ENCODE measurements at regions not wholly inside any gene's neighbourhood (a gene's known extent, or its start where the extent isn't known, plus 50 kb on each side); places are given as distances from the start of the nearest gene placed in this dataset.

- POLR2A ChIA-PET, result no interaction called here
- WGBS (ENCODE audit: insufficient coverage, insufficient replicate concordance, low lambda C conversion rate, missing lambda C conversion rate), result 29% methylated on average over 5 of the region's 5 CpGs
- no peaks in the 10 kb centered on the region for H3K79me2 ChIP-seq (ENCODE audit: control insufficient read depth, insufficient read depth, low read length)
- in situ Hi-C loops (cut with MboI) (no loop called here), intact Hi-C loops (cut with micrococcal nuclease; ENCODE audit: unreplicated experiment) (no loop called here)
- no peak overlapping the region for H3K27ac ChIP-seq (ENCODE audit: control insufficient read depth, insufficient read depth)
- H4K20me1 ChIP-seq (ENCODE audit: control insufficient read depth, insufficient read depth), result no peaks in the 10 kb centered on the region
- H3K4me3 ChIP-seq, result no peak overlapping the region
- H3K36me3 ChIP-seq (ENCODE audit: control insufficient read depth in 2 of 2, insufficient read depth in 2 of 2, low read length in 1 of 2), result no peaks in the 10 kb centered on the region
- H3K4me1 ChIP-seq (ENCODE audit: control insufficient read depth, insufficient read depth, low read length), result no peaks in the 10 kb centered on the region
- no peak for DNase-seq (ENCODE audit: low read depth, low spot score)
- no peak overlapping the region for H2AFZ ChIP-seq (ENCODE audit: control insufficient read depth, low read depth, low read length)
- H3K27me3 ChIP-seq (replicated peaks in 1 of 2; ENCODE audit: control insufficient read depth in 2 of 2, insufficient read depth in 2 of 2, low read length in 1 of 2), result no peaks in the 10 kb centered on the region
- no peaks in the 10 kb centered on the region for H3K9me3 ChIP-seq (replicated peaks; ENCODE audit: control insufficient read depth, insufficient read depth, low read length)
- H3K9ac ChIP-seq (ENCODE audit: control insufficient read depth, insufficient read depth, low read length), result no peak overlapping the region
- CTCF ChIA-PET, result no interaction called here
- H3K4me2 ChIP-seq (ENCODE audit: control insufficient read depth, insufficient read depth), result no peak overlapping the region
- SMC1A ChIA-PET (ENCODE audit: uncharacterized antibody, unreplicated experiment), result no interaction called here
- FAIRE-seq, result no peak
- TF ChIP-seq EP300 (IDR thresholded peaks at IDR 0.05; ENCODE audit: borderline replicate concordance in 1 of 2, control insufficient read depth in 1 of 2, low read depth in 2 of 2, low read length in 2 of 2), result no peak
- RAD21 ChIA-PET (ENCODE audit: unreplicated experiment), result no interaction called here
- BruUV-seq (replicated peaks), result no TSS peak
- ATAC-seq, result no peak
Observed at GRCh38 chr2:234836271-234836670, 115.5 kb upstream of the SH3BP4 start.

GRCh38 chr2:234835738-234836137 lies 116.1 kb upstream of the SH3BP4 start:
- Histone ChIP-seq H3K4me1 (ENCODE audit: control insufficient read depth, insufficient read depth, low read length) (no peaks in the 10 kb centered on the region), H3K27ac (ENCODE audit: control insufficient read depth, insufficient read depth) (no peak overlapping the region), H4K20me1 (ENCODE audit: control insufficient read depth, insufficient read depth) (no peaks in the 10 kb centered on the region), H3K4me2 (ENCODE audit: control insufficient read depth, insufficient read depth) (no peak overlapping the region), H3K36me3 (ENCODE audit: control insufficient read depth in 2 of 2, insufficient read depth in 2 of 2, low read length in 1 of 2) (no peaks in the 10 kb centered on the region), H3K79me2 (ENCODE audit: control insufficient read depth, insufficient read depth, low read length) (no peaks in the 10 kb centered on the region), H3K4me3 (no peak overlapping the region), H2AFZ (ENCODE audit: control insufficient read depth, low read depth, low read length) (no peak overlapping the region), H3K9ac (ENCODE audit: control insufficient read depth, insufficient read depth, low read length) (no peak overlapping the region), H3K27me3 (replicated peaks in 1 of 2; ENCODE audit: control insufficient read depth in 2 of 2, insufficient read depth in 2 of 2, low read length in 1 of 2) (no peaks in the 10 kb centered on the region), H3K9me3 (replicated peaks; ENCODE audit: control insufficient read depth, insufficient read depth, low read length) (no peaks in the 10 kb centered on the region)
- TF ChIP-seq POU2F2 (IDR thresholded peaks at IDR 0.05; ENCODE audit: borderline replicate concordance, low read depth, low read length) (no peak), REST (IDR thresholded peaks at IDR 0.05; ENCODE audit: low read depth, low read length) (no peak), NFIC (IDR thresholded peaks at IDR 0.05; ENCODE audit: low read depth, low read length) (no peak), USF1 (IDR thresholded peaks at IDR 0.05; ENCODE audit: borderline replicate concordance, extremely low read length, insufficient read depth, low read depth, low read length) (no peak), JUND (IDR thresholded peaks at IDR 0.05; ENCODE audit: low read depth, low read length) (no peak), HCFC1 (IDR thresholded peaks at IDR 0.05; ENCODE audit: low read length) (no peak), NR2C2 (IDR thresholded peaks at IDR 0.05; ENCODE audit: borderline replicate concordance, control insufficient read depth, insufficient read length, low read depth) (no peak), TBL1XR1 (IDR thresholded peaks at IDR 0.05; ENCODE audit: low read depth, low read length) (no peak), RBBP5 (conservative IDR thresholded peaks at IDR 0.05) (no peak)
- TF ChIP-seq, protein P1, sequence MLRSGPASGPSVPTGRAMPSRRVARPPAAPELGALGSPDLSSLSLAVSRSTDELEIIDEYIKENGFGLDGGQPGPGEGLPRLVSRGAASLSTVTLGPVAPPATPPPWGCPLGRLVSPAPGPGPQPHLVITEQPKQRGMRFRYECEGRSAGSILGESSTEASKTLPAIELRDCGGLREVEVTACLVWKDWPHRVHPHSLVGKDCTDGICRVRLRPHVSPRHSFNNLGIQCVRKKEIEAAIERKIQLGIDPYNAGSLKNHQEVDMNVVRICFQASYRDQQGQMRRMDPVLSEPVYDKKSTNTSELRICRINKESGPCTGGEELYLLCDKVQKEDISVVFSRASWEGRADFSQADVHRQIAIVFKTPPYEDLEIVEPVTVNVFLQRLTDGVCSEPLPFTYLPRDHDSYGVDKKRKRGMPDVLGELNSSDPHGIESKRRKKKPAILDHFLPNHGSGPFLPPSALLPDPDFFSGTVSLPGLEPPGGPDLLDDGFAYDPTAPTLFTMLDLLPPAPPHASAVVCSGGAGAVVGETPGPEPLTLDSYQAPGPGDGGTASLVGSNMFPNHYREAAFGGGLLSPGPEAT (IDR thresholded peaks at IDR 0.05; ENCODE audit: low read depth), result no peak
- ChIA-PET SMC1A (ENCODE audit: uncharacterized antibody, unreplicated experiment) (no interaction called here), POLR2A (no interaction called here), CTCF (no interaction called here), RAD21 (ENCODE audit: unreplicated experiment) (no interaction called here)
- WGBS (ENCODE audit: insufficient coverage, insufficient replicate concordance, low lambda C conversion rate, missing lambda C conversion rate), result 21% methylated on average over 4 of the region's 4 CpGs
- FAIRE-seq, result no peak
- no TSS peak for BruUV-seq (replicated peaks)
- ATAC-seq, result no peak
- no peak for DNase-seq (ENCODE audit: low read depth, low spot score)
- in situ Hi-C loops (cut with MboI) (no loop called here), intact Hi-C loops (cut with micrococcal nuclease; ENCODE audit: unreplicated experiment) (no loop called here)
